ENCODE measurements at regions not wholly inside any gene's neighbourhood (a gene's known extent, or its start where the extent isn't known, plus 50 kb on each side); places are given as distances from the start of the nearest gene placed in this dataset.

- TF ChIP-seq CTCF (IDR thresholded peaks at IDR 0.05; ENCODE audit: borderline replicate concordance, extremely low read depth, low read length, poor library complexity, severe bottlenecking), result no peak
- no peak for TF ChIP-seq EZH2 (IDR thresholded peaks at IDR 0.05; ENCODE audit: borderline replicate concordance, low read depth, low read length, severe bottlenecking)
Measured at GRCh38 chr7:42617071-42617765, 294.7 kb downstream of the C7orf25 start.

Measured in DND-41 (cell line).